ENCODE measurements at regions not wholly inside any gene's neighbourhood (a gene's known extent, or its start where the extent isn't known, plus 50 kb on each side); places are given as distances from the start of the nearest gene placed in this dataset.

- no peak for DNase-seq
Measured at GRCh38 chr2:3099145-3099859, 278.3 kb downstream of the EIPR1 start.

DNA sequence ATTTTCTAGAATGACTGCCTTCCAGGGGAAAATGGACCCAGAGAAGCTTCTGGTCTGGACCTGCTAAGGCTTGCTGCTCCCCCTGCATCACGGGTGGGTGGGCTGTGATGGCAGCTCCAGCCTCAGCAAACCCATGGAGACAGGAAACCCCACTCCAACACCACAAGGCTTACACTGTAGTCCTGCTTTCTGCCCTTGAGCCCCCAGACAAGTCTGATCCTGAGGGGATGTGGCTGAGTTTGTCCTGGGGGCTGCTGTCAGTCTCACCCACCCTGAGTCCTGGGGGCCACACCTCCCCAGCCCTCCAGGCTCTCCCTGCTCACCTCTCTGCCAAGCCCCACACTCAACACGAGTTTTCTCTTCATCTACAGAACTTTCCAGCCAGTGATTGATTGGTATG, 279.4 kb downstream of the EIPR1 start:
- DNase-seq = no peak

GRCh38 chr2:3097804-3098203, 279.8 kb downstream of the EIPR1 start:
- no peak for DNase-seq

GRCh38 chr2:3094999-3095958, 282.3 kb downstream of the EIPR1 start:
- DNase-seq = no peak

GRCh38 chr2:3094318-3094717, 283.3 kb downstream of the EIPR1 start:
- no peak for DNase-seq

- DNase-seq = no peak
Measured at GRCh38 chr2:3091696-3092095, 285.9 kb downstream of the EIPR1 start.

DNA sequence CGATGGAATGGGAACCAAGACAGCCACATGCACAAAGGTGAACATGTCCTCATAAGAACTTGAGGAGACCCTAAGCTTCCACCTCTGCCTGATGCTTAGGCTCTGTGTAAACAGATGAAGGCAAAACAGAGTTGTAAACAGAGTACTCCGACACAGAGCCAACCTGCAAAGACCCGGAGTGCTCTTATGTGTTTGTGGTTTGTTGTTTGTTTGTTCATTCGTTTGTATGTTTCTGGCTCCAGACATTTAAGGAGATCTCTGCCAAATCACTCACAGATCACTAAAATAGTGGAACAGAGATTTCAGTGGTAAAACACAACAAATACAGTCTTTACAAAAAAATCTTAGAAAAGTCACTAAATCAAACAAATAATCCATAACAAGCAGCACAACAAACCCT, 294.9 kb downstream of the EIPR1 start:
- DNase-seq = no peak

DNA sequence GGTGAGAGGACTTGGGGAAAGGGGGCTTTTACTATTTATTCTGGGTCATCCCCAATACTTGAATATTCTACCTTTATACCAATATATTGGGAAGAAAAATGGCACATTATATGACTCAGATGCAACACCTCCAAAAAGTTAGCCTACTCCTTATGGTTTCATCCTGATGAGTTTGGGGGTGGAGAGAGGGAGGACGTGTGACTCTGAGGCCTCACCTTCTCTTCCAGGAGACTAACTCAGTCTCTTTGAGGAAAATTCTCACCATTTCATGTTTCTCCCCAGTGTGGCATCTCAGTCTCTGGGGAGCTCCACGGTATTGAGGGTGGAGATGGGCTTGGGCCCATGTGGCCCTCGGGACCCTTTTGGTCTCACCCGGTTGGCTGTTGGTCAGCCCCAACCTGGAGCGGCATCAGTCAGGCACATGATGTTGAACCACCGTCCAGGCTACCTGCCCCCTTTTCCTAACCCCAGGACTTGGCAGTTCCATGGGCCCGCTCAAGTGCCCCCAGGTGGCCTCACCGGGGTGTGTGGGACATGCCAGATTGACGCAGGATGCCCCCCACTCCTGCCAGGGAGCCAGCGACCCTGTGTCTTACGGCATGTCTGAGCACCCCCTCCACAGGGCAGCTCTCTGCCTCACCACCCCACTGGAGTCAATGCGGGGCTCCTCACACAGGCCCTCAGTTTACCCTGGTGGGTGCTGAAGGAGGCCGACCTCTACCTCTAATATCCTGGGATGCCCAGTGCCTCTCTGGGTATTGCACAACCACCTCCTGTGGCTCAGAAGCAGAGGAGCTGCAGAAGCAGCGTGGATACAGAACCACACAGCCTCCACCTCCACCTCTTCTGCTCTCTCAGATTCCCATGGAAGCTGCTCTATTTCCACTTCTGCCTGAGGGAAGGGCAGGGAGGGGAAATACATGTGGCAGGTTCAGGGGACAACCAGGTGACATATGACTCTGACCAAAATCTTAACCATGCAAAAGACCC, 297.4 kb downstream of the EIPR1 start:
- no peak for DNase-seq

DNA sequence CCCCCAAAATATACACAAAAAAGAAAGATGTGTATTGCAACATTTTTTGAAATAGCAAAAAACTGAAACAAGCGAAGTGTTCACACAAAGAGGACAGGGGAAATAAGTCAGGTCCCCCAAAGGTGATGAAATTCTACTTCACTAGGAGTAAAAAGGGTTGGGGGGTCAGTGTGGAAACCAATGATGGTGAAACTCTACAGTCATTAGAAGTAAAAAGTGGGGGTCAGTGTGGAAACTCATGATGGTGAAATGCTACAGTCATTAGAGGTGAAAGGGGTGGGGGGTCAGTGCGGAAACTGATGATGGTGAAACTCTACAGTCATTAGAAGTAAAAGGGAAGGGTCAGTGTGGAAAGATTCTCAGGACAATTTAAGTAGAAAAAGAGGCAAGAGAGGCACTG, 298.2 kb downstream of the EIPR1 start:
- DNase-seq = no peak

DNA sequence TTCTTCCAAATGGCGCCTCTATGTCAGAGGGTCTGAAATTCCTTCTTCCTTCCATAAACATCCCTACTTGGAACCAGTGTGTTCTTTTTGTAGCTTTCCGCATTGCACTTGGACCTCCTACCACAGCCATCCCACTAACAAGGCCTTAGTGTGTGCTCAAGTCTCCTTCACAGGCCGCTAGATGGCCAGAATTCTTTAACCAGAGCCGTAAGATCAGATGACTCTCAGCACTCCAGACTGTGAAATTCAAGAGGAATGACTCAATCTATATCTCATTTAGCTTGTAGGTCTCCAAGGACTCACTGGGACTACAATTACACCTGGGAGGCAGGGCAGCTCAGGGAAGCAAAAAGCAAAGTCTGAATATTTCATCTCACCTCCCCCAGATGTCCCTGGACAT, 298.9 kb downstream of the EIPR1 start:
- DNase-seq = no peak

- DNase-seq = no peak
Measured at GRCh38 chr2:3076848-3077642, 300.6 kb downstream of the EIPR1 start.

DNA sequence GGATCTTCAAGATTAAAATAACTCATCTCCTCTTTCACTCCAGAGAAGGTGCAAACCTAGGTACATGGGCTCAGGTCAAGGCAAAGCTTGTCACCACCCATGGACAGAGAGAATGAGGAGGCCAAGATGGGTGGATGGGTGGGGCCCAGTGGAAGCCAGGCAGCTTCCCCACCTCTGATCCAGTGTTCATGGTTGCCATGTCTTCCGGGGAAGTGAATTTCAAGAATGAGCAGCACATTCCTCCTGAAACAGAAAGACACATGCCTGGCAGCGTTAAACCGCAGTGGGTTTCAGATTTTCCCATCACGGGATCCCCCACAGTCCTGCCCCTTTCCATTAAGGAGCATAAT, 301.7 kb downstream of the EIPR1 start:
- DNase-seq = no peak

DNA sequence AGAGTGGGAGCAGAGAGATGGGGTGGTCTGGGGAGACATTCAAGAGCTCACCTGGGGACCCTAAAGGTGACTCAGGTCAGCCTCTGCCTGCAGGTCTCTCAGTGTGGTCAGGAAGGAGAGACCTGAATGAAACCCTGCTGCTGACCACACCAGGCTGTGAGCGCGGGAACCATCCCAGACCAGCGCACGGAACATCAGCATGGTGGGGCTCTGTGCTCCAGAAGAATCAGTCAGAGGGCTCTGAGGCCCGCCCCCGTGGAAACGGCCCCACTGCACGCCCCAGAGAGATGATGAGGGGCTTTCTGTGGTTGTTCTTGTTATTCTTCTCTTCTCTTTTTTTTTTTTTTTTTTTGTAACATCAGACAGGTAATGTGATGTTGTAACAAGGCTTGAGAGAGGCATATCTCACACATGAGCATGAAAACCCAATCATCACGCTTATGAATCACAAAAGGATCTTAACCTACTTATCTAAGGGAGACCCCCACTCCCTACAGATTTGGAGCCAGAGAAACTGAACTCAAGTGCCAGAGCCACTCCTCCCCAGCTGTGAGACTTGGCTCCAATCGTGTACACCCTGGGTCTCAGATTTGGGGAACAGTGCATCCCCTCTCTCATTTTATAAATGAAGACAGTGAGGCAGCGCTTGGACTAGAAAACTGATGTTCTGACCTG, 302.2 kb downstream of the EIPR1 start:
- DNase-seq = no peak

DNA sequence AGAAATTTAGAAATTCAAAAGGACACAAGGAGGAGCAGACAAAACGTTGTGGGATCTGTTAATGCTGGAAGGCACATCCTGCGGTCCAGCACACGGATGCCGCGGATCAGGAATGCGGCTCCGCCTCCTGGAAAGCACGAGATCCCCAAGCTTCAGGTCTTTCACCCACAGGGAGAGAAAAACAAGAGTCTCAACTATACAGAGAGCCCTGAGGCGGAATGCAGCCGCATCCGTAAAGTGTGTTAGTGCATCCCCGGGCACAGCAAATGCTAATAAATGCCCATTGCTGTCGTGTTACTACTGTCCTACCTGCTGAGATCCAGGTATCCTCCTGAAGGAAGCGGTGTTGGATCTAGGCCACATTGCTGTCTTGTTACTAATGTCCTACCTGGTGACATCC, 303.9 kb downstream of the EIPR1 start:
- DNase-seq = no peak

GRCh38 chr2:3073041-3073595, 304.5 kb downstream of the EIPR1 start:
- no peak for DNase-seq

GRCh38 chr2:3071685-3072263, 305.8 kb downstream of the EIPR1 start:
- no peak for DNase-seq

GRCh38 chr2:3066831-3067230, 310.8 kb downstream of the EIPR1 start:
- no peak for DNase-seq

GRCh38 chr2:3065928-3066327, 311.7 kb downstream of the EIPR1 start:
- DNase-seq = no peak

GRCh38 chr2:3062476-3063260, 314.9 kb downstream of the EIPR1 start:
- no peak for DNase-seq

GRCh38 chr2:3060049-3060448, 317.6 kb downstream of the EIPR1 start:
- no peak for DNase-seq

Data from NCI-H526 treated with DMSO at 0.1 percent for 48 hours (cell line).